Endothelial cell (in vitro differentiated cells): ENCODE measurements at regions not wholly inside any gene's neighbourhood (a gene's known extent, or its start where the extent isn't known, plus 50 kb on each side); places are given as distances from the start of the nearest gene placed in this dataset.

ENCODE experiments used
- DNase-seq: peaks from one replicate; pipeline ENCODE4 v3.0.0; 2021; ENCODE audit warnings: low spot score
- H3K27ac Mint-ChIP-seq: one replicate; pipeline ENCODE4 v1.8.0; 2021; ENCODE audit warnings: mixed read lengths, inconsistent platforms; ENCODE audit not compliant: unreplicated experiment
- H3K27me3 Mint-ChIP-seq: one replicate; pipeline ENCODE4 v1.8.0; 2021; ENCODE audit warnings: mild to moderate bottlenecking, moderate library complexity, mixed read lengths, inconsistent platforms; ENCODE audit not compliant: unreplicated experiment
- H3K36me3 Mint-ChIP-seq: one replicate; pipeline ENCODE4 v1.8.0; 2021; ENCODE audit warnings: mild to moderate bottlenecking, low read depth, mixed read lengths, inconsistent platforms; ENCODE audit not compliant: unreplicated experiment
- H3K4me1 Mint-ChIP-seq: one replicate; pipeline ENCODE4 v1.8.0; 2021; ENCODE audit warnings: mild to moderate bottlenecking, mixed read lengths, inconsistent platforms; ENCODE audit not compliant: unreplicated experiment
- H3K4me3 Mint-ChIP-seq: one replicate; pipeline ENCODE4 v1.8.0; 2021; ENCODE audit warnings: mild to moderate bottlenecking, mixed read lengths, inconsistent platforms; ENCODE audit not compliant: unreplicated experiment
- H3K9me3 Mint-ChIP-seq: one replicate; pipeline ENCODE4 v1.8.0; 2021; ENCODE audit warnings: mixed read lengths, inconsistent platforms; ENCODE audit not compliant: unreplicated experiment
- TF ChIP-seq, protein P1 (sequence below): fragments of 200-600 bp; sonication (generic); IDR thresholded peaks from one replicate; pipeline ENCODE4 v1.5.0; 2021; ENCODE audit warnings: antibody characterized with exemption; ENCODE audit not compliant: unreplicated experiment

DNA sequence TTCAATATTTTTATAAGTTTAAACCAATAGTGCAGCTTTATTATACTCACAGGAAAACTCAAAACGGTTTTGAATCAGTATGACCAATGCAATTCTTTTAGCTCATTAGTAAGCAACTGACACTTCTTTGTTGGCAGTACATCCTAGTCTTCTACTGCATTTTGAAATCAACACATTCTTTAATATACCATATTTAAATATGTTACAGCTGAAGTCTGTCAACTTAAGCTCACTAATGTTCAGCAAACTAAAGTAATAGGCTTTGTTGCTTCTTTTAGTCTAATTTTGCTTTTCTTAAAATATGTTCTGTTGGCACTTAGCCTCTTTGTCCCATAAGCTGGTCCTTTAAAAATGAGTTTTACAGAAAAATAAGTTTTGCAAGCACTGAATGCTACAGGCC, 55.4 kb upstream of the CCBE1 start:
- no peak overlapping the region for H3K27ac Mint-ChIP-seq
- H3K36me3 Mint-ChIP-seq = no peaks in the 10 kb centered on the region
- TF ChIP-seq, protein P1, sequence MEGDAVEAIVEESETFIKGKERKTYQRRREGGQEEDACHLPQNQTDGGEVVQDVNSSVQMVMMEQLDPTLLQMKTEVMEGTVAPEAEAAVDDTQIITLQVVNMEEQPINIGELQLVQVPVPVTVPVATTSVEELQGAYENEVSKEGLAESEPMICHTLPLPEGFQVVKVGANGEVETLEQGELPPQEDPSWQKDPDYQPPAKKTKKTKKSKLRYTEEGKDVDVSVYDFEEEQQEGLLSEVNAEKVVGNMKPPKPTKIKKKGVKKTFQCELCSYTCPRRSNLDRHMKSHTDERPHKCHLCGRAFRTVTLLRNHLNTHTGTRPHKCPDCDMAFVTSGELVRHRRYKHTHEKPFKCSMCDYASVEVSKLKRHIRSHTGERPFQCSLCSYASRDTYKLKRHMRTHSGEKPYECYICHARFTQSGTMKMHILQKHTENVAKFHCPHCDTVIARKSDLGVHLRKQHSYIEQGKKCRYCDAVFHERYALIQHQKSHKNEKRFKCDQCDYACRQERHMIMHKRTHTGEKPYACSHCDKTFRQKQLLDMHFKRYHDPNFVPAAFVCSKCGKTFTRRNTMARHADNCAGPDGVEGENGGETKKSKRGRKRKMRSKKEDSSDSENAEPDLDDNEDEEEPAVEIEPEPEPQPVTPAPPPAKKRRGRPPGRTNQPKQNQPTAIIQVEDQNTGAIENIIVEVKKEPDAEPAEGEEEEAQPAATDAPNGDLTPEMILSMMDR = no peak
- H3K27me3 Mint-ChIP-seq = peaks cover 2% of the 10 kb centered on the region
- peaks cover 3% of the 10 kb centered on the region for H3K4me1 Mint-ChIP-seq
- DNase-seq = no peak
- H3K9me3 Mint-ChIP-seq = no peaks in the 10 kb centered on the region
- no peak overlapping the region for H3K4me3 Mint-ChIP-seq

DNA sequence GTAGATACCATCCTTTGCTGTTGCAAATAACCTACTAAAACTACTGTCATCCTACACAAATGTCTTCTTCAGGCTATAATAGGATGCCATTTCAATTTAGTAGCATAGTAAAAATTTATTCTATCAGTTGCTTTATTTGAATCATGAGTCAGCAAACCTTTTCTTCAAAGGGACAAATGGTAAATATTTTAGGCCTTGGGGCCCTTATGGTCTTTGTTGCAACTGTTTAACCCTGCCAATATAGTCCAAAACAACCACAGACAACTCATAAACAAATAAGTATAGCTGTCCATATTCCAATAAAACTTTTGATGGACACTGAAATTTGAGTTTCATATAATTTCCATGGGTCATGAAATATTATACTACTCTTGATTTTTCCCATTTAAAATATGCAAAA, 54.0 kb upstream of the CCBE1 start:
- no peak overlapping the region for H3K4me3 Mint-ChIP-seq
- DNase-seq = no peak
- H3K9me3 Mint-ChIP-seq = no peaks in the 10 kb centered on the region
- no peaks in the 10 kb centered on the region for H3K36me3 Mint-ChIP-seq
- TF ChIP-seq, protein P1 = no peak
- no peak overlapping the region for H3K27ac Mint-ChIP-seq
- H3K4me1 Mint-ChIP-seq = peaks cover 3% of the 10 kb centered on the region
- H3K27me3 Mint-ChIP-seq = peaks cover 2% of the 10 kb centered on the region

DNA sequence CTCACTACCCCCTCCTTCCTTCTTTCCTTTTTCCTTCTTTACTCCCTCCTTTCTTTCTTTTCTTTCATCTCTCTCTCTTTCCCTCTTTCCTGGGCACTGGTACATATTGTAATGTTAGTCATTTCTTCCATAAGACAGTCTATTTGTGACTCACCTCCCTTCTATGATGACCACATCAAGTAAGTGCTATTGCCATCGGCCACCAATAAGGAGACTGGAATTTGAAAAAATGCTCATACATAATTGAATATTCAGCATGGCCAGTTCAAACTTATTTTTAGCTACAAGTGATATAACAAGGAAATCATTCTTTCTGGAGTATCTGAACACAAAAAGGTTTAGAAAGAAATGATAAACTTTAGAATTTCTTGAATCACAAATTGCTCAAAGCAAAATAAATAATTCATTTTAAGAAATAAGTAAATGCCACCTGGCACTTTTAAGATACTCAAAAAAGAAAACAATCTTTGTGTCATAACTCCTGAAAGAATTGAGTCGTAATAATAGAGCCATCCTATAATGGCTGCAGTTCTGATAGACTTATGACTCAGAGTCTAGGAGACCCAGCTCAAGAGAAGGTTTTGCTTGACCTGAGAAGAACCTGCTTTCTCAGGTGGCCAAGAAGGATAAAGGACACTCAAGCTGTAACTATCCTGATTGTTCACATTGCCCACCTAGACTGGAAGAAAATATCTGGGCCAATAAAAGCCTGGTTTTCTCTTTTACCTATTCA, 51.6 kb upstream of the CCBE1 start:
- no peaks in the 10 kb centered on the region for H3K36me3 Mint-ChIP-seq
- no peak overlapping the region for H3K4me3 Mint-ChIP-seq
- no peaks in the 10 kb centered on the region for H3K27me3 Mint-ChIP-seq
- peaks cover 3% of the 10 kb centered on the region for H3K4me1 Mint-ChIP-seq
- TF ChIP-seq, protein P1 = no peak
- H3K27ac Mint-ChIP-seq = no peak overlapping the region
- no peak for DNase-seq
- no peaks in the 10 kb centered on the region for H3K9me3 Mint-ChIP-seq
